ENCODE measurements at regions not wholly inside any gene's neighbourhood (a gene's known extent, or its start where the extent isn't known, plus 50 kb on each side); places are given as distances from the start of the nearest gene placed in this dataset.

DNA sequence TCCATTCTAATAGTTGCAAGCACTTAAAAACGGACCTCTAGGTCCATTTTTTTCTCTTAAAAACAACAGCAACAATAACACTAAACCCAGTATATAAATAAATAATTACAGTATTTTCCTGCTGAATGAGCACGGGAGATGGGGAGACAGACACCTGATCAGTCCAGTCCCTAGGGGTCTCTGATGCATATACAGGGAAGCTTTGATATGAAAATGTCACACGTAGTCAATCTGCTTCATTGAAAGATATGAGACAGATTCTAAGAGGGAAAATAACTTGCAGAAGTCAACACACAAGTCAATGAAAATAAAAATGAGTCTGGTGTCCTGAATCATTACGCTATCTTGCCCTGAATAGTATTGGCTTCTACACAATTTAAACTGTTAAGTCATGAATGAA is 523.3 kb upstream of the SLC8A1 start:
- Histone ChIP-seq H3K4me1 (ENCODE audit: insufficient read depth, low read length, poor library complexity, severe bottlenecking) (no peaks in the 10 kb centered on the region), H3K27me3 (replicated peaks; ENCODE audit: insufficient read depth, low read depth, low read length, poor library complexity) (peaks cover 9% of the 10 kb centered on the region), H3K9me3 (ENCODE audit: low read depth, low read length, poor library complexity, severe bottlenecking) (no peaks in the 10 kb centered on the region), H3K36me3 (ENCODE audit: insufficient read depth, low read length, poor library complexity, severe bottlenecking) (no peaks in the 10 kb centered on the region), H3K27ac (ENCODE audit: low read depth, low read length, poor library complexity, severe bottlenecking) (no peak overlapping the region), H3K4me3 (ENCODE audit: low read depth, low read length, poor library complexity, severe bottlenecking) (no peak overlapping the region)
- no TSS peak for BruUV-seq (replicated peaks)
- ChIA-PET CTCF (no interaction called here), POLR2A (ENCODE audit: low non-redundant PET) (no interaction called here)
- no peak for DNase-seq (ENCODE audit: low spot score)
- intact Hi-C loops (cut with micrococcal nuclease; ENCODE audit: unreplicated experiment), result no loop called here
- TF ChIP-seq, protein P1, sequence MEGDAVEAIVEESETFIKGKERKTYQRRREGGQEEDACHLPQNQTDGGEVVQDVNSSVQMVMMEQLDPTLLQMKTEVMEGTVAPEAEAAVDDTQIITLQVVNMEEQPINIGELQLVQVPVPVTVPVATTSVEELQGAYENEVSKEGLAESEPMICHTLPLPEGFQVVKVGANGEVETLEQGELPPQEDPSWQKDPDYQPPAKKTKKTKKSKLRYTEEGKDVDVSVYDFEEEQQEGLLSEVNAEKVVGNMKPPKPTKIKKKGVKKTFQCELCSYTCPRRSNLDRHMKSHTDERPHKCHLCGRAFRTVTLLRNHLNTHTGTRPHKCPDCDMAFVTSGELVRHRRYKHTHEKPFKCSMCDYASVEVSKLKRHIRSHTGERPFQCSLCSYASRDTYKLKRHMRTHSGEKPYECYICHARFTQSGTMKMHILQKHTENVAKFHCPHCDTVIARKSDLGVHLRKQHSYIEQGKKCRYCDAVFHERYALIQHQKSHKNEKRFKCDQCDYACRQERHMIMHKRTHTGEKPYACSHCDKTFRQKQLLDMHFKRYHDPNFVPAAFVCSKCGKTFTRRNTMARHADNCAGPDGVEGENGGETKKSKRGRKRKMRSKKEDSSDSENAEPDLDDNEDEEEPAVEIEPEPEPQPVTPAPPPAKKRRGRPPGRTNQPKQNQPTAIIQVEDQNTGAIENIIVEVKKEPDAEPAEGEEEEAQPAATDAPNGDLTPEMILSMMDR (conservative IDR thresholded peaks at IDR 0.05; ENCODE audit: low read depth, low read length), result no peak
- no peak for TF ChIP-seq EZH2 (IDR thresholded peaks at IDR 0.05; ENCODE audit: borderline replicate concordance, low read depth, low read length, poor library complexity, severe bottlenecking)

DNA sequence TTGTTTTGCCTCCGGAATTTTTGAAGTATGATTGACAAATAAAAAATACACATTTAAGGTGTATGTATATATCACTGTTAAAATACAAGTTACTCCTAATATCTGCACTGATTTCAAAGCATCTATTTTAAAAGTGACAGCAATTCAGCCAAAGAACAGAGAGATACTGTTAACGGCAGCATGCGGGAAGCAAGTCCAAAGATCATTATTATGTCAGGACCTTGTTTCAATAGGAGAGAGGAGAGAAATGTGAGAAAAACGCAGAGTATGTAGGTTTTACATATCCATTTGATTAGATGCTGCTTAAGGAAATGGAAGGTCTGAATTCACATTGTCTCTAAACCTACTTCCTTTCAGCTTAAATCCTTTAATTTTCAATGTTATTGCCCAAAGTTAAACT is 545.5 kb upstream of the SLC8A1 start:
- H3K9me3 ChIP-seq (ENCODE audit: low read depth, low read length, poor library complexity, severe bottlenecking), result no peaks in the 10 kb centered on the region
- no peaks in the 10 kb centered on the region for H3K27me3 ChIP-seq (replicated peaks; ENCODE audit: insufficient read depth, low read depth, low read length, poor library complexity)
- no peak overlapping the region for H3K4me3 ChIP-seq (ENCODE audit: low read depth, low read length, poor library complexity, severe bottlenecking)
- TF ChIP-seq, protein P1 (conservative IDR thresholded peaks at IDR 0.05; ENCODE audit: low read depth, low read length), result no peak
- no peak for TF ChIP-seq EZH2 (IDR thresholded peaks at IDR 0.05; ENCODE audit: borderline replicate concordance, low read depth, low read length, poor library complexity, severe bottlenecking)
- ChIA-PET CTCF (no interaction called here), POLR2A (ENCODE audit: low non-redundant PET) (no interaction called here)
- intact Hi-C loops (cut with micrococcal nuclease; ENCODE audit: unreplicated experiment), result no loop called here
- H3K36me3 ChIP-seq (ENCODE audit: insufficient read depth, low read length, poor library complexity, severe bottlenecking), result no peaks in the 10 kb centered on the region
- no peaks in the 10 kb centered on the region for H3K4me1 ChIP-seq (ENCODE audit: insufficient read depth, low read length, poor library complexity, severe bottlenecking)
- BruUV-seq (replicated peaks), result no TSS peak
- no peak overlapping the region for H3K27ac ChIP-seq (ENCODE audit: low read depth, low read length, poor library complexity, severe bottlenecking)
- no peak for DNase-seq (ENCODE audit: low spot score)

DNA sequence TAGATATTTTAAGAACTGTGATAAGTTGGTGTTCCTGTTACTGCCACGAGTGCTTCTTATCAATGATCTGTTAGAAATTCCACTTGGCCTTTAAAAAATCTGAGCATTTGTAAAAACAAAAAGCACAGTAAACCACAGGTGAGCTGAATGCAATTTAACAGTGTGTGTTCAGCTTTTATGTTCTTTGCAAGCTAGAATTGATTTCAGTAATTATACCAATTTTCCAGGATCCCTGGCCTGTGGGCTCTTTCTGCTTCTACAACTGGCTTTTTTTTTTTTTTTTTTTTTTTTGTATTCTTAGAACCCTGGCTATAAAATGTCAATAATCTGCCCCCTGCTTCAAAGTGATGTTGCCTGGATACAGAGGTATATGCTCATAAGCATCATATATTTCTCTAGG is 548.5 kb upstream of the SLC8A1 start:
- Histone ChIP-seq H3K27me3 (replicated peaks; ENCODE audit: insufficient read depth, low read depth, low read length, poor library complexity) (no peaks in the 10 kb centered on the region), H3K36me3 (ENCODE audit: insufficient read depth, low read length, poor library complexity, severe bottlenecking) (no peaks in the 10 kb centered on the region), H3K4me1 (ENCODE audit: insufficient read depth, low read length, poor library complexity, severe bottlenecking) (no peaks in the 10 kb centered on the region), H3K4me3 (ENCODE audit: low read depth, low read length, poor library complexity, severe bottlenecking) (no peak overlapping the region), H3K27ac (ENCODE audit: low read depth, low read length, poor library complexity, severe bottlenecking) (no peak overlapping the region), H3K9me3 (ENCODE audit: low read depth, low read length, poor library complexity, severe bottlenecking) (no peaks in the 10 kb centered on the region)
- ChIA-PET POLR2A (ENCODE audit: low non-redundant PET) (no interaction called here), CTCF (no interaction called here)
- no peak for TF ChIP-seq EZH2 (IDR thresholded peaks at IDR 0.05; ENCODE audit: borderline replicate concordance, low read depth, low read length, poor library complexity, severe bottlenecking)
- TF ChIP-seq, protein P1 (conservative IDR thresholded peaks at IDR 0.05; ENCODE audit: low read depth, low read length), result no peak
- no peak for DNase-seq (ENCODE audit: low spot score)
- no TSS peak for BruUV-seq (replicated peaks)
- intact Hi-C loops (cut with micrococcal nuclease; ENCODE audit: unreplicated experiment), result no loop called here

Measured in A673 (cell line).